ENCODE measurements at regions not wholly inside any gene's neighbourhood (a gene's known extent, or its start where the extent isn't known, plus 50 kb on each side); places are given as distances from the start of the nearest gene placed in this dataset.

- no peaks in the 10 kb centered on the region for H3K4me1 ChIP-seq
- no peak overlapping the region for H3K4me3 ChIP-seq
- no peak for TF ChIP-seq CTCF (IDR thresholded peaks at IDR 0.05)
- TF ChIP-seq POLR2A (IDR thresholded peaks at IDR 0.05): no peak
- no peak for TF ChIP-seq POLR2AphosphoS5 (IDR thresholded peaks at IDR 0.05)
- H3K27me3 ChIP-seq: no peaks in the 10 kb centered on the region
- no peak overlapping the region for H3K27ac ChIP-seq
- H3K36me3 ChIP-seq: no peaks in the 10 kb centered on the region
- DNase-seq (ENCODE audit: low spot score in 2 of 2): no peak
- peaks cover 0 to 5% of the 10 kb centered on the region in 2 donors for H3K9me3 ChIP-seq
- intact Hi-C loops (cut with DNase I; ENCODE audit: low total_unique reads): no loop called here
Observed at GRCh38 chr20:19024296-19025035, 188.0 kb upstream of the SLC24A3 start.

GRCh38 chr20:19025430-19026120, 186.9 kb upstream of the SLC24A3 start:
- no peak for DNase-seq (ENCODE audit: low spot score in 2 of 2)
- H3K27ac ChIP-seq: peak overlapping the region in 1 of 2 donors; percentile 26

GRCh38 chr20:19026121-19026878, 186.1 kb upstream of the SLC24A3 start:
- Histone ChIP-seq H3K4me3 (no peak overlapping the region), H3K9me3 (peaks cover 0 to 6% of the 10 kb centered on the region in 2 donors), H3K27ac (peak overlapping the region; percentile 10 to 26), H3K27me3 (no peaks in the 10 kb centered on the region), H3K36me3 (no peaks in the 10 kb centered on the region), H3K4me1 (no peaks in the 10 kb centered on the region)
- no peak for DNase-seq (ENCODE audit: low spot score in 2 of 2)
- TF ChIP-seq POLR2AphosphoS5 (IDR thresholded peaks at IDR 0.05): no peak
- TF ChIP-seq CTCF (IDR thresholded peaks at IDR 0.05): no peak
- TF ChIP-seq POLR2A (IDR thresholded peaks at IDR 0.05): no peak
- intact Hi-C loops (cut with DNase I; ENCODE audit: low total_unique reads): no loop called here

More at GRCh38 chr20:19025430-19026120, 186.9 kb upstream of the SLC24A3 start:
- Histone ChIP-seq H3K4me1 (no peaks in the 10 kb centered on the region), H3K27me3 (no peaks in the 10 kb centered on the region), H3K4me3 (no peak overlapping the region), H3K36me3 (no peaks in the 10 kb centered on the region), H3K9me3 (peaks cover 0 to 6% of the 10 kb centered on the region in 2 donors)
- intact Hi-C loops (cut with DNase I; ENCODE audit: low total_unique reads): no loop called here
- TF ChIP-seq CTCF (IDR thresholded peaks at IDR 0.05): no peak
- TF ChIP-seq POLR2A (IDR thresholded peaks at IDR 0.05): no peak
- no peak for TF ChIP-seq POLR2AphosphoS5 (IDR thresholded peaks at IDR 0.05)

- no peak for DNase-seq (ENCODE audit: low spot score in 2 of 2)
- H3K27me3 ChIP-seq: no peaks in the 10 kb centered on the region
- H3K36me3 ChIP-seq: no peaks in the 10 kb centered on the region
- no peak for TF ChIP-seq POLR2A (IDR thresholded peaks at IDR 0.05)
- no peak for TF ChIP-seq POLR2AphosphoS5 (IDR thresholded peaks at IDR 0.05)
- TF ChIP-seq CTCF (IDR thresholded peaks at IDR 0.05): no peak
- intact Hi-C loops (cut with DNase I; ENCODE audit: low total_unique reads): no loop called here
- H3K9me3 ChIP-seq: peaks cover 0 to 6% of the 10 kb centered on the region in 2 donors
- H3K4me3 ChIP-seq: no peak overlapping the region
- no peaks in the 10 kb centered on the region for H3K4me1 ChIP-seq
- H3K27ac ChIP-seq: no peak overlapping the region
Observed at GRCh38 chr20:19026901-19027644, 185.4 kb upstream of the SLC24A3 start.

Measured in breast epithelium (tissue), 4 donors.